ENCODE measurements at regions not wholly inside any gene's neighbourhood (a gene's known extent, or its start where the extent isn't known, plus 50 kb on each side); places are given as distances from the start of the nearest gene placed in this dataset.

DNA sequence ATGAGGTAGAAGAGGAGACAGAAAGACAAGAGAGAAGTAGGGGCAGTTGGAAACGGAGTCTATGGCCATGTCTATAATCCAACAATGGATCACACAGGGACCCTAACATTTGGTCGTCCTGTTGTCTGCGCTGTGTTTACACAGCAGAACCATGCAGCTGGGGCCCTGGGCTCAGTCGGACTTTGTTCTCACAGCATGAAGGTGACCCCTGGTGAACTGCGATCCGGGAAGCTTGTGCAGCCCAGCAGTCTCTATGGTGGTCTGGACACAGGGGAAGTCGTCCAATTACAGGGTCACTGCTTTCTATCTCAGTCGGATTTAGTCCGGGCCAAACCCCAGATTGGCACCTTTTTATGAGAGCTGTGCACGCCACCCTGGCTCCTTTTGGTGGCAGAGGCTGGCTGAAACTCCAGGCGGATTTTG lies 153.6 kb downstream of the FOXA2 start:
- TF ChIP-seq CTCF (IDR thresholded peaks at IDR 0.05; ENCODE audit: control extremely low read depth, extremely low read depth, low read depth, missing control alignments), result no peak
- CTCF ChIA-PET, result no interaction called here

DNA sequence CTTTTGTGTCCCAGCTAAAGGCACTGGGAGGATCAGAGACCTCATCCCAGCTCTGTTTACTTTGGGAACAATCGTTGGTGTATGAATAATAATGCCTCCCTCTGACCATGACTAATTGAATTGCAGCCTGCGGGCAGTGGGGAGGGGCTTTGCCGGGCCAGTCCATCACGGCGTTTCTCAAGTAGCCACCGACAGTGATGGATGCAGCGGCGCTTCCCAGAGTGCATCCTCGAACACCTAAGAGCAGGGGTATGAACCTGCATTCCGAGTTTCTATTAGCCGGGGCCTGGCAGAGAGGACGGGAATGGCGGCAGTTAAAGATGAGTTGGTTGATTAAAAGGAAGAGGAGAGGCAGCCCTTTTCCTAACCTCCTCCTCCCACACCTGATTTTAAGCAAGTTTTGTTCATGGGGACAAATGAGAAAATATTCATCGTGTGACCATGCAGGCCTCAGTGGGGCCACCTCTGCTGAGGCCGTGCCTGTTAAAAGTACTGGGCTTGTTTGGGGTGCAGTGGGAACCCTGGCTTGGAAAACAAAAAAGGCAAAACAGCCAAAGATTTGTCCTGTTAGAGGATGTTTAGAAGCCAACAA lies 154.1 kb downstream of the FOXA2 start:
- DNase-seq (ENCODE audit: extremely low spot score), result no peak
- ChIA-PET CTCF (no interaction called here), POLR2A (no interaction called here)
- no peak for TF ChIP-seq CTCF (IDR thresholded peaks at IDR 0.05; ENCODE audit: control extremely low read depth, extremely low read depth, low read depth, missing control alignments)

More for the DNA sequence above, 153.6 kb downstream of the FOXA2 start:
- DNase-seq (ENCODE audit: extremely low spot score), result no peak
- POLR2A ChIA-PET, result no interaction called here

GRCh38 chr20:22429175-22430153 lies 154.9 kb downstream of the FOXA2 start:
- ChIA-PET CTCF (no interaction called here), POLR2A (no interaction called here)
- DNase-seq (ENCODE audit: extremely low spot score), result no peak
- no peak for TF ChIP-seq CTCF (IDR thresholded peaks at IDR 0.05; ENCODE audit: control extremely low read depth, extremely low read depth, low read depth, missing control alignments)

GRCh38 chr20:22428051-22428450 lies 156.3 kb downstream of the FOXA2 start:
- TF ChIP-seq CTCF (IDR thresholded peaks at IDR 0.05; ENCODE audit: control extremely low read depth, extremely low read depth, low read depth, missing control alignments), result no peak

GRCh38 chr20:22426772-22427171 lies 157.6 kb downstream of the FOXA2 start:
- no peak for DNase-seq (ENCODE audit: extremely low spot score)
- TF ChIP-seq CTCF (IDR thresholded peaks at IDR 0.05; ENCODE audit: control extremely low read depth, extremely low read depth, low read depth, missing control alignments), result no peak
- ChIA-PET POLR2A (no interaction called here), CTCF (no interaction called here)

More at GRCh38 chr20:22428051-22428450, 156.3 kb downstream of the FOXA2 start:
- POLR2A ChIA-PET, result no interaction called here
- no peak for DNase-seq (ENCODE audit: extremely low spot score)
- CTCF ChIA-PET, result interaction anchor here (0.9 kb wide), 1 partner anchor 11 kb away, joined by 4 read pairs; no protein-coding TSS in a partner anchor

- DNase-seq (ENCODE audit: extremely low spot score), result no peak
- no peak for TF ChIP-seq CTCF (IDR thresholded peaks at IDR 0.05; ENCODE audit: control extremely low read depth, extremely low read depth, low read depth, missing control alignments)
- POLR2A ChIA-PET, result no interaction called here
- CTCF ChIA-PET, result no interaction called here
Observed at GRCh38 chr20:22425344-22426295, 158.8 kb downstream of the FOXA2 start.

Data from GM10248 (cell line).